AG04450 (cell line): ENCODE measurements at regions not wholly inside any gene's neighbourhood (a gene's known extent, or its start where the extent isn't known, plus 50 kb on each side); places are given as distances from the start of the nearest gene placed in this dataset.

Experiments
- CTCF ChIA-PET: fragments of 300-600, 350-600 bp; formaldehyde crosslinking; extraction: SDS; loops from one replicate; lab custom pipeline; 2022; ENCODE audit warnings: antibody characterized with exemption, inconsistent platforms; lab: Charles Lee
- POLR2A ChIA-PET: fragments of 350-600 bp; formaldehyde crosslinking; extraction: SDS; loops from one replicate; lab custom pipeline; 2021; ENCODE audit warnings: antibody characterized with exemption, inconsistent platforms; lab: Yijun Ruan, JAX
- DNase-seq: peaks from one replicate; pipeline ENCODE4 v3.0.0-alpha.2; 2011; ENCODE audit warnings: low read depth, low spot score
- H3K27ac ChIP-seq: one replicate; pipeline ENCODE4 v1.5.1; 2012; ENCODE audit warnings: low read depth, low read length, control low read depth
- H3K27me3 ChIP-seq: one replicate; pipeline ENCODE4 v1.6.0; 2012; ENCODE audit warnings: low read length; ENCODE audit not compliant: control insufficient read depth, insufficient read depth
- H3K4me3 ChIP-seq: 2 replicates; pipeline ENCODE4 v1.5.1; 2011; ENCODE audit warnings: mild to moderate bottlenecking, low read depth, low read length, control low read depth
- H3K9me3 ChIP-seq: 2 replicates; pipeline ENCODE4 v1.5.1; 2012; ENCODE audit warnings: low read length; ENCODE audit not compliant: control insufficient read depth, insufficient read depth
- TF ChIP-seq, protein P1 (sequence below): IDR thresholded peaks from 2 replicates; pipeline ENCODE4 v1.5.1; 2011; ENCODE audit warnings: low read depth, low read length, control low read depth, inconsistent platforms

GRCh38 chr16:17802571-17802970 lies 331.8 kb upstream of the XYLT1 start:
- Histone ChIP-seq H3K27me3 (no peaks in the 10 kb centered on the region), H3K4me3 (no peak overlapping the region), H3K9me3 (no peaks in the 10 kb centered on the region), H3K27ac (no peak overlapping the region)
- TF ChIP-seq, protein P1, sequence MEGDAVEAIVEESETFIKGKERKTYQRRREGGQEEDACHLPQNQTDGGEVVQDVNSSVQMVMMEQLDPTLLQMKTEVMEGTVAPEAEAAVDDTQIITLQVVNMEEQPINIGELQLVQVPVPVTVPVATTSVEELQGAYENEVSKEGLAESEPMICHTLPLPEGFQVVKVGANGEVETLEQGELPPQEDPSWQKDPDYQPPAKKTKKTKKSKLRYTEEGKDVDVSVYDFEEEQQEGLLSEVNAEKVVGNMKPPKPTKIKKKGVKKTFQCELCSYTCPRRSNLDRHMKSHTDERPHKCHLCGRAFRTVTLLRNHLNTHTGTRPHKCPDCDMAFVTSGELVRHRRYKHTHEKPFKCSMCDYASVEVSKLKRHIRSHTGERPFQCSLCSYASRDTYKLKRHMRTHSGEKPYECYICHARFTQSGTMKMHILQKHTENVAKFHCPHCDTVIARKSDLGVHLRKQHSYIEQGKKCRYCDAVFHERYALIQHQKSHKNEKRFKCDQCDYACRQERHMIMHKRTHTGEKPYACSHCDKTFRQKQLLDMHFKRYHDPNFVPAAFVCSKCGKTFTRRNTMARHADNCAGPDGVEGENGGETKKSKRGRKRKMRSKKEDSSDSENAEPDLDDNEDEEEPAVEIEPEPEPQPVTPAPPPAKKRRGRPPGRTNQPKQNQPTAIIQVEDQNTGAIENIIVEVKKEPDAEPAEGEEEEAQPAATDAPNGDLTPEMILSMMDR, result no peak
- no peak for DNase-seq
- ChIA-PET POLR2A (no interaction called here), CTCF (no interaction called here)

- TF ChIP-seq, protein P1, result no peak
- Histone ChIP-seq H3K27me3 (no peaks in the 10 kb centered on the region), H3K9me3 (no peaks in the 10 kb centered on the region), H3K4me3 (no peak overlapping the region), H3K27ac (no peak overlapping the region)
- DNase-seq, result no peak
- POLR2A ChIA-PET, result no interaction called here
- CTCF ChIA-PET, result interaction anchor here (0.6 kb wide), 1 partner anchor 1784 kb away, joined by 3 read pairs; no protein-coding TSS in a partner anchor
Measured at GRCh38 chr16:17801068-17801467, 330.3 kb upstream of the XYLT1 start.

DNA sequence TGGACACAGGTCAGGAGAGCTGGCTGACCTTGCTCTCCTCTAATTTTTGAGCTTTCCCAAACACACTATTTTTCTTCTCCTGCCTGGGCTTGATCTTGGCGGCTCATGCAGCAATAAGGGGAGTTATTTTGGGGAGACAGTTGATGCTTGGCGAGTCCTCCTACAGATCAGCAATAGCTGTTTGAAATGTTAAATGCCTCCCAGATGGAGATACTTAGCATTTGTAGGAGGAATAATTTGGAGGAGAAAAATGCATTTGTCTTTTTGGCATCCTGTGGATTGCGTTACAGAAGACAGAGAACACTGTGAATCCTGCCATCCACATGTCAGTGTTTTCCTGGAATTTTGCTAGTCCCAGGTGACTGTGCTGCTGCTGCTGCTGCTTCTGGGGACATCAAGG lies 328.0 kb upstream of the XYLT1 start:
- TF ChIP-seq, protein P1, result no peak
- no peak overlapping the region for H3K4me3 ChIP-seq
- H3K27ac ChIP-seq, result no peak overlapping the region
- ChIA-PET POLR2A (no interaction called here), CTCF (no interaction called here)
- H3K9me3 ChIP-seq, result no peaks in the 10 kb centered on the region
- no peak for DNase-seq
- H3K27me3 ChIP-seq, result no peaks in the 10 kb centered on the region

- POLR2A ChIA-PET, result no interaction called here
- Histone ChIP-seq H3K27ac (no peak overlapping the region), H3K9me3 (peaks cover 3% of the 10 kb centered on the region; the same call in 1 of the 2 replicates), H3K4me3 (no peak overlapping the region), H3K27me3 (peaks cover 4% of the 10 kb centered on the region)
- CTCF ChIA-PET, result no interaction called here
- DNase-seq, result no peak
- TF ChIP-seq, protein P1, result no peak
Measured at GRCh38 chr16:17793354-17793753, 322.6 kb upstream of the XYLT1 start.

- POLR2A ChIA-PET, result no interaction called here
- CTCF ChIA-PET, result no interaction called here
- Histone ChIP-seq H3K9me3 (no peaks in the 10 kb centered on the region; the same call in 1 of the 2 replicates), H3K27ac (no peak overlapping the region), H3K27me3 (no peaks in the 10 kb centered on the region), H3K4me3 (no peak overlapping the region)
- TF ChIP-seq, protein P1, result no peak
- no peak for DNase-seq
Measured at GRCh38 chr16:17784073-17784472, 313.3 kb upstream of the XYLT1 start.
